Stimulated activated CD8-positive, alpha-beta memory T cell treated with anti-CD3 and anti-CD28 coated beads, Interleukin-4, amount 100 ng/mL, for 4 hours (primary cell): ENCODE measurements at regions not wholly inside any gene's neighbourhood (a gene's known extent, or its start where the extent isn't known, plus 50 kb on each side); places are given as distances from the start of the nearest gene placed in this dataset.
"Not testable (repeated sequence)": the region's sequence is repeated elsewhere in the genome, so short reads cannot be mapped to it uniquely, and the experiment has no call there.

Source experiments
- DNase-seq, 2 donors: peaks; one replicate each; pipeline ENCODE4 v3.0.0-alpha.2; 2020; ENCODE audit warnings: low read depth in 2 of 2, low spot score in 1 of 2

- DNase-seq, result no peak
These were observed 1996.9 kb downstream of the LRRC4C start for GRCh38 chr11:39462506-39462905.

GRCh38 chr11:39461066-39461465 is 1998.4 kb downstream of the LRRC4C start:
- no peak for DNase-seq

- no peak for DNase-seq
These were observed 1999.8 kb downstream of the LRRC4C start for GRCh38 chr11:39459606-39460005.

- DNase-seq, result no peak
These were observed 2001.0 kb downstream of the LRRC4C start for GRCh38 chr11:39458481-39458880.

- DNase-seq, result no peak
These were observed 2015.9 kb downstream of the LRRC4C start for GRCh38 chr11:39443424-39444022.

- DNase-seq, result no peak
These were observed 2017.3 kb downstream of the LRRC4C start for GRCh38 chr11:39442177-39442576.

- no peak for DNase-seq
These were observed 2023.8 kb downstream of the LRRC4C start for GRCh38 chr11:39435641-39436040.

GRCh38 chr11:39434466-39434865 is 2025.0 kb downstream of the LRRC4C start:
- DNase-seq, result no peak

GRCh38 chr11:39432929-39433328 is 2026.5 kb downstream of the LRRC4C start:
- no peak for DNase-seq

- DNase-seq, result no peak
These were observed 2034.2 kb downstream of the LRRC4C start for GRCh38 chr11:39425226-39425625.

GRCh38 chr11:39412117-39412516 is 2047.3 kb downstream of the LRRC4C start:
- DNase-seq, result no peak

GRCh38 chr11:39385911-39386310 is 2073.5 kb downstream of the LRRC4C start:
- DNase-seq, result no peak

GRCh38 chr11:39374963-39375698 is 2084.3 kb downstream of the LRRC4C start:
- DNase-seq, result no peak

GRCh38 chr11:39367534-39367933 is 2091.9 kb downstream of the LRRC4C start:
- DNase-seq, result no peak

- no peak for DNase-seq
These were observed 2093.5 kb downstream of the LRRC4C start for GRCh38 chr11:39365809-39366436.

- no peak for DNase-seq
These were observed 2095.9 kb downstream of the LRRC4C start for GRCh38 chr11:39363571-39363970.

GRCh38 chr11:39361557-39361956 is 2097.9 kb downstream of the LRRC4C start:
- DNase-seq, result no peak

GRCh38 chr11:39345834-39346442 is 2113.5 kb downstream of the LRRC4C start:
- DNase-seq, result no peak

GRCh38 chr11:39341461-39341860 is 2118.0 kb downstream of the LRRC4C start:
- DNase-seq, result no peak

GRCh38 chr11:39333006-39333405 is 2126.4 kb downstream of the LRRC4C start:
- DNase-seq, result not testable (repeated sequence)

- no peak for DNase-seq
These were observed 2132.2 kb downstream of the LRRC4C start for GRCh38 chr11:39327302-39327701.

GRCh38 chr11:39311888-39312287 is 2147.6 kb downstream of the LRRC4C start:
- DNase-seq, result not testable (repeated sequence)
